A172 (cell line): ENCODE measurements at regions not wholly inside any gene's neighbourhood (a gene's known extent, or its start where the extent isn't known, plus 50 kb on each side); places are given as distances from the start of the nearest gene placed in this dataset.

Experiments
- DNase-seq: peaks from one replicate; pipeline ENCODE4 v3.0.0-alpha.2; 2015; ENCODE audit warnings: low spot score

DNA sequence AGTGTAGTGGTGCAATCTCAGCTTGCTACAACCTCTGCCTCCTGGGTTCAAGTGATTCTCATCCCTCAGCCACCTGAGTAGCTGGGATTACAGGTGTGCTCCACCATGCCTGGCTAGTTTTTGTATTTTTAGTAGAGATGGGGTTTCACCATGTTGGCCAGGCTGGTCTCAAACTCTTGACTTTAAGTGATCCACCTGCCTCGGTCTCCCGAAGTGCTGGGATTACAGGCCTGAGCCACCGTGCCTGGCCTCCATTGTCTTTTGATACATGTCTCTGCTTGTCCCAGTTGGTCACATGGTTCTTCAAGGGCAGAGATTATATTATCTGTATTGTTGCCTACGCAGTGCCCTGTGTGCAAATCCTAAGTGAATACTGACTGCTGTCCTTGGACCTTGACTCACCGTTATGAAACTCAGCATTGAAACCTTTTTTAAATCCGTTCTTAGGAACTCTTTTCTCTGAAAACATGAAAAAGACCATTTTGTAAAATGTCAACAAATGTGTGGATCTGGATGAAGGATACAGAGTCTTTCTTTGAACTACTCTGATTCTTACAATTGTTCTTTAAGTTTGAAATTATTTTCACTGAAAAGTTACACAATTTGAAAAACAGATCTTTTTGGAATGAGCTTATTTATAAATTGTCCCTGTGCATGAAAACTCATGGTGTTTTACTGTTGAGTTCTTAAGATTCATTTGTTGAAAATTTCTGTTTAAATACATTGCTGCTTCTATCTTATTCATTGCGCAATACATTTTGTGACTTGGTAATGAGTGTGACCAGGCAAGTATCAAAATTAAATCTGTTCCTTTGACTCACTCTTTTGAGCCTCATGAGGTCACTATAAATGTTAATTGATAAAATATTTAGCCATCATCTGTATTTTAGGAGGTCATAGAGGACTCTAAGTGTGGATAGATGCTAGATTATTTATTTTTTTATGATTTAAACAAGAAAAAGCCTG, 293.5 kb downstream of the UTRN start:
- DNase-seq, result no peak

DNA sequence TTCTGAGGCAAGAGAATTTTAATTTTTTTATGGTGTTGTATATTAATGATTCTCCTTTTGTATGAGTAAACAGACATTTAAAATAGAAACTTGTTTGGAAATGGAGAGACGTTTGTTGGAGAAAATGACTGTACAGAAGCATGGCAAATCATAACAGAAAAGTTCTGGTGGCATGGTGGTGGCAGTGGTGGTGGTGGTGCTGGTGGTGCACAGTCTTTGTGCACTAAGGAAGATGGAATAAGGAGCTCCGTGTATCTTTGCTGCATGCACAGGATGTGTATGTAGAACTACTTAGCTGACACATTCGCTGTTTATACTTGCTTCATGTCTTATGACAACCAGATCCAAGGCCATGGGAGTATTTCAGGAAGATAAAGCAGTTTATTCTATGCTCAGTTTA, 294.9 kb downstream of the UTRN start:
- no peak for DNase-seq

GRCh38 chr6:144580771-144581170, 295.6 kb downstream of the UTRN start:
- no peak for DNase-seq

- DNase-seq, result peak; percentile 14
These were observed 296.8 kb downstream of the UTRN start for GRCh38 chr6:144581812-144582537.

- peak; percentile 8 for DNase-seq
These were observed 297.9 kb downstream of the UTRN start for GRCh38 chr6:144582939-144583613.

GRCh38 chr6:144583614-144583954, 298.4 kb downstream of the UTRN start:
- DNase-seq, result no peak

DNA sequence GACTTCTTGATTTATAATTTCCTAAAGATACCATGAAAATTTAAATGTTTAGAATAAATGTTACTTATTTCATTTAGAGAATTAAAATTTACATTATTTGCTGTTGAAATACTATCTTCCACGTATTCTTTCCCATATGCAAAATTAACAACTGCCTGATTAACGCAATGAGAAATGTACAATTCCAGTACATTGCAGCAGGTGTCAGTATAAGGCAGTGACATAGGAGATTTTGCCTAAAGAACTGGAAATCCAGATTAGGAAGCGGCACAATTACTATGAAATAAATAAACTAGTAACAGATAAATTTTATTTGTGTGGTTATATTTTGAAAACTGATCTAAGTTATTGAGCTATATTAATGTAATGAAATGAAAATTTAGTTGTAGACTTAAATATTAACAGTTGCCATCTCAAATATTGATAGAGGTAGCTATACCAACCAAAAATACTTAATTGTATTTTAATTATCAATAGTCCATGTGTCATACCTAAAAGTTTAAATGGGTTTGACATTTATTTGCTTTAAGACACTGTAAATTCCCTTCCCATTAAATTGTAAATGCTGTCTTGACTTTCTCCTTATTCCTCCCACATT, 300.2 kb downstream of the UTRN start:
- peak; percentile 31 for DNase-seq

- no peak for DNase-seq
These were observed 301.9 kb downstream of the UTRN start for GRCh38 chr6:144586986-144587385.

DNA sequence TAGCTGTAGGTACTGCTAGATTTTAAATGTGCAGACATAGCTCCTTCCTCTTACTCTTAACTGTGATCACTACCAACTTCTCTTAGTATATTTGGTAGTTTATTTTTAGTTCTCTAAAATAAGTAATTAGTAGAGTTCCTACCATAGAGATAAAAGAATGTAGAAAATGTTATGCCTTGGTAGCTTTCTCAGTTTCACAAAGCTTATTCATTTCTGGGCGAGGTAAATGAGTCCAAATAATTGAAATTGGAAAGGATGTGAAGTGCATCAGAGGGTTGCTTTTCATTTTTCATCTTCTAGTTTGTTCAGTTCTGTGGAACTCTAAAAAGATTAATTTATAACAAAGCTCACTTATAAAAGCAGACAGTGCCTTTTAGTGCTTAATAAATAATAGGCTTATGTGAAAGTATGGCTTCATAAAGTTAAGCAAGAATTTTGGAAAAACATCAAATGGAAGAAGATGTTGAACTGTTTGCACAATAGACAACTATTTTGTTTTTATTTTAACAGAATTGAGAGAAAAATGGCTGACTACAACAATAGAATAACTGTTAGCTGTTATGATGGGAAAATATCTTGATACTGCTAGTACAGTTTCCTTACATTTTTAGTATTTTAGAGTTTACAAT, 303.7 kb downstream of the UTRN start:
- no peak for DNase-seq

DNA sequence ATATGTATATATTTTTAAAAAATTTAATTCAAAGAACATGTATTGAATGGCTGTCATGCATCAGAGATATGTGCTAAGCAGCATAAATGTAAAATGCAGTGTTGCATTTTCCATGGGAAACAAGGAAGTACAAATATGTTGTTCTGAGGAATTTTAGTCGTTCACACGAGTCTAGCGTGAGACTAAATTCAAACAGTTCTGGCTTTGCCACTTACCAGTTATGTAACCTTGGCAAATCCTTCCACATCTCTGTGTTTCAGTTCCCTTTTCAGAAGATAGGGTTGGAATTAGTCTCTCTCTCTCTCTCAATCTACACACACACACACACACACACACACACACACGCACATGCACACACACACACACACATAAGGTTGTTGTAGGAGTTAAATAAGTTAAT, 305.4 kb downstream of the UTRN start:
- no peak for DNase-seq

DNA sequence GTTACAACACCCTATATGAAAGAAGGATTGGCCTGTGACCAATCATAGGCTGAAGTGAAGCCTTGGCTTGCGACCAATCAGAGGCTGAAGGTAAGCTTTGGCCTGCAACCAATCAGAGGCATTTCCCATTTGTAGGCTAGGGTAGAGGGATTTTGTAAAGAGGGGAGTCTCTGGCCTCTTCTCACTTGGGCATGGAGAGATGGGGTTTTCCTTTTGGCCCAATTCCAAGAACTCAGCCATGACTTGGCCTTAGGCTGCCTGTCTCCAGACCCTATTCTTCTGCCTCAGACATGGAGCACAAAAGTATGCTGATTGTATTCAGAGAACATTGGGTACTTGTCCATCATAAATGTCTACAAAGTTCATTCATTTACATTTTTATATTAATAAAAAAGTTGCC, 308.3 kb downstream of the UTRN start:
- DNase-seq, result no peak

GRCh38 chr6:144594585-144594984, 309.4 kb downstream of the UTRN start:
- no peak for DNase-seq

DNA sequence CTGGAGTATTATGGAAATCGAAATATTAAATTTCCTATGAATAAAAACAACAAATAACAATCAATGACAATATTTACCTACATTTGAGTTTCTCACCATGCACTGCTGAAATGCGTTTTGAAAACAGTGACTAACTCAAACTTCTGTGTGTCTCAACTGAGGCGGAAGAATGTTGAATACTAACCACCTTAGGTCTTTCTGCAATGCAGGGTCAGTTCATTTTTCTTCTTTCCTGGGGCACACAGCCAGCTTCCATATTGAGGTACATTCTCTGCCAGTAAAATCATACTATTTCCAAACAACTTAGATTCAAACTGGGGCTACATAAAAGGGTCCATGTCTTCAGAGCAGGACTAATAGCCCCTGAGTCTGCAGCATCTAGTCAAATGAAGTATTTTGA, 310.1 kb downstream of the UTRN start:
- no peak for DNase-seq

DNA sequence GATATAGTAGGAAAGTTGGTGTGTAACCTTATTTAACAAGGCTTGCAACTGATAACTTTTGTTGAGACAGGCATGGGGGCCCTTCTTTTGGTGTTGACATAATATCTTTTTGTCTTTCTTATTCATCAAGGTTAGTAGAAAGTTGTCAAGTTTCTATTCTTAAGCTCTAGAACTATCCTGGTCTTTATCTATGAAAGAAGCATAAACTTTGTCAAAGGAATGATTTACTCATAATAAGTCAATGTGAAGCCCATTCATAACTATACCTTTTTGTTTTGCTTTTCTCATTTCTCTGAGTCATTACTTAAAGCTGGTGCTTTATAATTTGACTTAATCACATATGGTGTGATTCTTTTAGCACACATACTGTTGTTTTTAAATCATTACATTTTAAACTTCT, 312.4 kb downstream of the UTRN start:
- no peak for DNase-seq

DNA sequence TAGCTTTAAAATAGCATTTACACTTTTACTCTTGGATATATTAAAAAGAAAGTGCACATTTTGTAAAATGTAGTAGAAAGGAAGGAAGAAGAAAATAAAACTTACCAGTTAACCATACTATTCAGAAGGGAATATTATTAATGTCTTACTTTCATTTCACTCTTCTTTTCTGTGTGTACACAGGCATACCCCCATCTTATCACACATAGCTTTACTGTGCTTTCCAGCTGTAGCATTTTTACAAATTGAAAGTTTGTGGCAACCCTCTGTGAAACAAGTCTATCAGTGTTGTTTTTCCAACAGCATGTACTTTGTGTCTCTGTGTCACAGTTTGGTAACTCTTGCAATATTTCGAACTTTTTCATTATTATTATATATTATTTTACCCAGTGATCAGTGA, 314.5 kb downstream of the UTRN start:
- no peak for DNase-seq

DNA sequence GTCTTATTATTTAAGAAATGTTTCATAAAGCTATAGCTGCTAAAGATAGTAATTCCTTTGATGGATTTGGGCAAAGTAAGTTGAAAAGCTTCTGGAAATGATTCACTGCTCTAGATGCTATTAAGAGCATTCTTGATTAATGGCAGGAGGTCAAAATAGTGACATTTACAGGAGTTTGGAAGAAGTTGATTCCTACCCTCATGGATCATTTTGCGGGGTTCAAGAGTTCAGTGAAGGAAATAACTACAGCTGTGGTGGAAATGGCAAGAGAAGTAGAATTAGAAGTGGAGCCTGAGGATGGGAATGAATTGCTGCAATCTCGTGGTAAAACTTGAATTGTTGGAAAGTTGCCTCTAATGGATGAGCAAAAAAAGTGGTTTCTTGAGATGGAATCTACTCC, 316.1 kb downstream of the UTRN start:
- DNase-seq, result no peak

DNA sequence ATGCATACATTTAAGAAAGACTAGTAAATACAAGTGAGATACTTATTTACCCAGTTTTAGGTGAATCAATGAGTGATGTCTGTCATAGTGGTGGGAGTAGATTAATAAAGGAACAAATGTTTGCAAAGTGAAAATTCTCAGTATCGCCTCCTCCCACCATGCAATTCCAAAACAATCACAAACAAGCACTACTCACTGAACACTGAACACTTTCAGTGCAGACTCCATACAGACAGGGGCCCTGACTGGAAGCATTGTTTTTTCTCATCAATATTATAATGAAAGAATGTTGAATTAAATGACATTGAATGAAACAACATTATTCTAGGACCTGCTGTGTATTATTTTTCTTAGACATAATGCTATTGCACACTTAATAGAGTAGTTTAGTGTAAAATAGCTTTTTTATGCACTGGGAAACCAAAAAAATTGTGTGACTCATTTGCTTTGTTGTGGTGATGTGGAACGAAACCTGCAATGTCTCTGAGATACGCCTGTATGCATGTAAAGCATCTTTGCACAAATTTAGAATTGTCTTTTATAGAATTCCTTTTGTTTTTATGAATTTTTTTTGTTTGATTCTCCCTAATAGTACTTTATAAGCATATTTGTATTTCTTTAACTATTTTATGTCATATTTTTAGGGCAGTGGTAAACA, 317.5 kb downstream of the UTRN start:
- no peak for DNase-seq

- no peak for DNase-seq
These were observed 320.9 kb downstream of the UTRN start for GRCh38 chr6:144606083-144606482.

DNA sequence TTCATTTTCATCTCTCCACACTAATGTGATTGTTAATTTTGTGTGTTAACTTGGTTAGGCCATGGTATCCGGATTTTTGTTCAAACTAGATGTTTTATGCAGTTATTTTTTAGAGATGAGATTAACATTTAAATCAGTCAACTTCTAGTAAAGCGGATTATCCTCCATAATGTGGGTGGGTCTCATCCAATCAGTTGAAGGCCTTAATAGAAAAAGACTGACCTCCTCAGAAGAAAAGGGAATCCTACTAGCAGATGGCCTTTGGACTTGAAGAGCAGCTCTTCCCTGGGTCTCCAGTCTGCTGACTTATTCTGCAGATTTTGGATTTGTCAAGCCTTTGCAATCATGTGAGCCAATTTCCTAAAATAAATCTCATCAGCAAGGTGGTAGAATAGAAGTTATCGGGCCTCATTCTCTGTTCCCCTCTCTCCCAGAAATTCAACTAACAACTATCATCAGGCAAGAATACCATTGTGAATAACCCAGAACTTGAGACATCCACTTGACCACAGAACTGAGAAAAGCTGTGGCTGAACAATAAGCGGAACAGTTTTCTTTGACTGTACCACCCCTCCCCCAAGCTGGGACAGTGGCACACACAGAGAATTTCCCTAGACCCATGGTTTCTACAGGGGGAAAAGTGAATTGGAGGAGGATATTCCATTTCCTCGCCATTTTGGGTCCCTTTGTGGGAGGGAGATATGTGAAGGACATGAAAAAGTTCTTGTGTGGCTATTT, 323.0 kb downstream of the UTRN start:
- no peak for DNase-seq

GRCh38 chr6:144612811-144613210, 327.7 kb downstream of the UTRN start:
- DNase-seq, result no peak

GRCh38 chr6:144613859-144614258, 328.7 kb downstream of the UTRN start:
- no peak for DNase-seq
